ENCODE measurements at regions not wholly inside any gene's neighbourhood (a gene's known extent, or its start where the extent isn't known, plus 50 kb on each side); places are given as distances from the start of the nearest gene placed in this dataset.

DNA sequence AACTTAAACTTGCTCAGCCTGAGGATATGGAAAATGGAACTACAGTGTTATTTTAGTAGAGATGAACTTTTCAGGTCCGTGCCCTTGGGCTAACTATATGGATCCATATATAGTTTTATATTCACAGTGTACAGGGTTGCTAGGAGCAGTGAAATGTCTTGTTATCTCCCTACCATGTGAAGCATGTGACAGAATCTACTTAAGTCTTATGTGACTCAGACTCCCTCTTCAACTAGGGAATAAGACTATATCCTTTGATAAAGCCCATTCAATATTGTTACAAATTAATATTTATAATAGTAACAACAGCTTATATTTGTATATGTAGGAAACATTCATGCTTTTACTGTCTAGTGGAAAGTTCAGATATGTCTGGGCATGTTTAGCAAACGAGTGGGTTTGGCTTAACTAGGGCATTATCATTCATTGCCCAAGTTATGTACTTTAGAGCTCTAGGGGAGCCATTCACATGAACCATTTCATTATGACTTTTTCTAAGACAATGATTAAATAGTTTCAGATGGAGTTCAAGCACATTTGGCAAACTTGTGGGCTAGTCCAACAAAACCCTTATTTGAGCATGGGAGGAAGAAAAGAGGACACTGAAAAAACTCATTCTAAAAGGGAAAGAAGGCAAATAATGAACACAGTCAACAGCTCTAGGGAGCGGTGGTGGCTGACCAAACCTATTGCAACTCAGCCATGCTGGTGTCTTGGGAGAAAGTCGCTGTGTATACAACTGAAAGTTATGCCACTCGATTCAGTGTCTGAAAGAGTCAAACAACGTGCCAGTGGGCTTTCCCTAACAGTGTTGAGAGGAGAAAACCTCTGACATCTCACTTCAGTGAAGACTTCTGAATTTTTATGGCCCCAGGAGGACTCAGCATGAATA is 305.9 kb upstream of the G2E3 start:
- Mint-ChIP-seq H3K4me1 (ENCODE audit: low read depth) (no peaks in the 10 kb centered on the region), H3K27ac (no peak overlapping the region), H3K4me3 (no peak overlapping the region), H3K36me3 (ENCODE audit: low read depth) (no peaks in the 10 kb centered on the region), H3K27me3 (ENCODE audit: low read depth) (no peaks in the 10 kb centered on the region), H3K9me3 (peaks cover 6% of the 10 kb centered on the region)
- DNase-seq (ENCODE audit: low spot score): no peak

DNA sequence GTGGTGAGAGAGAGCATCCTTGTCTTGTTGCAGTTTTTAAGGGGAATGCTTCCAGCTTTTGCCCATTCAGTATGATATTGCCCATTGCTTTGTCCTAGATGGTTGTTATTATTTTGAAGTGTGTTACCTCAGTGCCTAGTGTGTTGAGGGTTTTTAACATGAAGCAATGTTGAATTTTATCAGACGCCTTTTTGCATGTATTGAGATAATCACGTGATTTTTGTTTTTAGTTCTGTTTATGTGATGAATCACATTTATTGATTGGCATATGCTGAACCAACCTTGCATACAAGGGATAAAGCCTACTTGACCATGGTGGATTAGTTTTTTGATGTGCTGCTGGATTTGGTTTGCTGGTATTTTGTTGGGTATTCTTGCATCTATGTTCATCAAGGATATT is 302.3 kb upstream of the G2E3 start:
- Mint-ChIP-seq H3K36me3 (ENCODE audit: low read depth) (no peaks in the 10 kb centered on the region), H3K27ac (no peak overlapping the region), H3K9me3 (peaks cover 6% of the 10 kb centered on the region), H3K4me1 (ENCODE audit: low read depth) (no peaks in the 10 kb centered on the region), H3K4me3 (no peak overlapping the region), H3K27me3 (ENCODE audit: low read depth) (no peaks in the 10 kb centered on the region)
- no peak for DNase-seq (ENCODE audit: low spot score)

DNA sequence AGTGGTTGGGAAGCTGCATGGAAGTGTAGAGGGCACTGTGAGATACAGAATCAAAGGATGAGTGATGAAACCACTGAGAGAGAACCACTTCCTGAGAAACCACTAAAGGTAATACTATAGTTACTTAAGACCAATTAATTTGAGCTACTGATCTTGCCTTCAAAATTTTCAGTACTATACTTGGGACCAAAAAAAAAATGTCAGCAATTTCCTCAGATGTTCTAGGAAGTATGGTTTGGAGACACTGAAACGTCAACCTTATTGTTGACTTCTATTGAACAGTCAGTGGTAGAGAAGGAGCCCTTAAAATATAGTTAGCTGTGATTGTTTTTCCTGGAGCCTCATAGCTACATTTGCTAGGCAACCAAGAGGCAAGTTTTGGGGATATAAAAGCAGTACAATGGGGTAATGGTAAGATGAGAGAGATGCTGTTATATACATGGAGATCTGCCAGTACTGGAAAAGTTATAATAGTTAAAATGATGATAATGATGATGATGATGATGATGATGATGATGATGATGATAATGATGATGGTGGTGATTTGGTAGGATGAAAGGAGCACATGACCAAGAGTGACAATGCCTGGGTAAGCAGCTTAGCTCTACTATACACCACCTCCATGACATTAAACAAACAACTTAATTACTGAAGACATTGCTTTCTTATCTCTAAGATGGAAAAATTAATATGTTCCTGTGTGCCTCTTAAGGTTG is 300.9 kb upstream of the G2E3 start:
- peaks cover 4% of the 10 kb centered on the region for H3K9me3 Mint-ChIP-seq
- H3K36me3 Mint-ChIP-seq (ENCODE audit: low read depth): no peaks in the 10 kb centered on the region
- no peaks in the 10 kb centered on the region for H3K27me3 Mint-ChIP-seq (ENCODE audit: low read depth)
- H3K4me1 Mint-ChIP-seq (ENCODE audit: low read depth): no peaks in the 10 kb centered on the region
- DNase-seq (ENCODE audit: low spot score): no peak
- H3K4me3 Mint-ChIP-seq: no peak overlapping the region
- H3K27ac Mint-ChIP-seq: no peak overlapping the region

DNA sequence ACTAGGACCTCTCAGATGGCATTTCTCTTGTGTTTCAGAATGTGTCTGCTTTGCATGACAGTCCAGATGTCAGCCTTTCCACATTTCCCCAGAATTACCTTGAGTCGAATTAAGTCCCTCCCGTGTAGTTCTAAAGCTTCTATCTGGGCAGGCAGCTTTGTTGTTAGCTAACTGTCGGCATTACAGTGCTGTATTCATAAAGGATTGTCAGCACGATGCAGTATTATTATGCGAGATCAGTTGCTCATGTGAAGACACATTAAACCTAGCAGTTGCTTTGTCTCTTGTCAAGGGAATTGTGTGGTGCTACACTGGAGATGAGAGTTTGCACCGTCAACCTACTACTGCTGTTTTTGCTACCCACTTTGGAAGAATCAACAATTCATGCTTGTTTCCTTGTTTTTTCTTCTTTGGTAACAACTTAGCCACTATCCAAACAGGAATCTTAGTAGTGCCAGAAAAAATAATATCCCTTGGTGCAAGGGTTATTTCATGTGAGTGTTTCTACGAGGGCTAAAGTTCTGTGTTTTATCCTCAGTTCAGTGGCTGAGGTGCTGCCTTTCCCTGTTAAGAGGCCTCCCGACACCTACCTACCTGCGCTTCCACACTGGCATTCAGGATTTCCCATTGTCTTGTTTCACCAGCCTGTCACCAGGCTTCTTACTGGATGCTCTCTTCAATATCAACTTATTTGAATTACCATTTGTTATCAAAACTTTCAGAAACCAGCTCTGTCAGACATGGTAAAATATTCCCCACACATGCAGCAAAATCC is 297.9 kb upstream of the G2E3 start:
- Mint-ChIP-seq H3K4me1 (ENCODE audit: low read depth) (no peaks in the 10 kb centered on the region), H3K9me3 (no peaks in the 10 kb centered on the region), H3K36me3 (ENCODE audit: low read depth) (no peaks in the 10 kb centered on the region), H3K27ac (no peak overlapping the region), H3K4me3 (no peak overlapping the region), H3K27me3 (ENCODE audit: low read depth) (no peaks in the 10 kb centered on the region)
- DNase-seq (ENCODE audit: low spot score): no peak

DNA sequence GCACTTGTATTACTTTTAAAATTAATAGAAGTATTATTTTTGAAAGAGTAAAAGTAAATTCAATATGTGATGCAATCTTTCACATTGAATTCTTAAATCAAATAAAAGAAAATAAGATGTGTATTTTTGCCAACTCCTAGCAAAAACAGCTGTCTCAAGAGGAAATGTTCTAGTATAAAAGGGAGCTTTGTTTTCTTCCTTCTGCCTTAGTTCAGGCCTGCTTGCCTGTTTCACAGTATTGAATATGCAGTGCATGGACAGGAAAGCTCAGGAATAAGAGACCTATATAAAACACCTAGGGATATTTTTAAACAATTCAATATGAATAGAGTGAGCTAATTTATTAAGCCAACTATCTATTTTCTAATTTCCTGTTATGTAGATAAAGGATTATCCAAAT is 294.8 kb upstream of the G2E3 start:
- no peak for DNase-seq (ENCODE audit: low spot score)
- H3K36me3 Mint-ChIP-seq (ENCODE audit: low read depth): no peaks in the 10 kb centered on the region
- no peaks in the 10 kb centered on the region for H3K9me3 Mint-ChIP-seq
- no peaks in the 10 kb centered on the region for H3K27me3 Mint-ChIP-seq (ENCODE audit: low read depth)
- no peak overlapping the region for H3K4me3 Mint-ChIP-seq
- H3K4me1 Mint-ChIP-seq (ENCODE audit: low read depth): no peaks in the 10 kb centered on the region
- no peak overlapping the region for H3K27ac Mint-ChIP-seq

DNA sequence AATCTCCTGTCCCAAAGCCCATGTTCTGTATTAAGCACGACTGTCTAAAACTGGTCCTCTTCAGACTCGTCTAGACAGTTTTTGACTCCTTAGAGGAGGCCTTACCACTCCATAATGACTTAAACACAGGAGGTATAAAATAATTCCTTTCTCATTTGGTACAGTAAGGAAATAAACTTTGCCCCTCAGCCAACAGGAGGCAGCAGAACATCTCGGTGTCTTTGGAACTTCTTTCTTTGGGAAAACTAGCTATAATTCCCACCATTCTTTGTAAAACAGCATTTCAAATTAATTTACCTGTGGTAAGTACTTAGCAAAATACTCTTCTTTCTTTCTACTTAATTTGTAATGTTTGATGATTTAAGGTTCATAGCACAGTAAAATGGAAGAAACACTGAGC is 292.7 kb upstream of the G2E3 start:
- H3K4me1 Mint-ChIP-seq (ENCODE audit: low read depth): peaks cover 4% of the 10 kb centered on the region
- no peaks in the 10 kb centered on the region for H3K9me3 Mint-ChIP-seq
- no peak overlapping the region for H3K27ac Mint-ChIP-seq
- H3K27me3 Mint-ChIP-seq (ENCODE audit: low read depth): no peaks in the 10 kb centered on the region
- H3K4me3 Mint-ChIP-seq: no peak overlapping the region
- H3K36me3 Mint-ChIP-seq (ENCODE audit: low read depth): no peaks in the 10 kb centered on the region
- no peak for DNase-seq (ENCODE audit: low spot score)

DNA sequence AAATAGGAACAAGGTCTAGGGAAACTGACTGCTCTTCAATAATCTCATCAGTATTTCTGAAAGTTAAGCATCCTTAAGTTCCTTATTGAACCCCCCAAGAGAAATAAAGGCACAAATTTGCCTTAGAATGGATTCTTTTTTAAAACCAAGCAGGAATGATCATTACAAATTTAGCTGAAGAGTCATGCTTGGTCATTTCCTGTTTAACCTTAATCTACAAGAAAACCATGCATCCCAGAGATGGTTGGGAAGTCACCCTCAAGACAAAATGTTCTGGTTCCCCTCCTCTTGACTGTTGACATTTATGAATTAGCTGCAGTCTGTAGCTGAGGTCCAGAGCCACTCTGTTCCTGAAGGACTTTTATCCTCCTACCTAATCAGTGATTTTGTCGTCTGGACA is 291.8 kb upstream of the G2E3 start:
- no peak for DNase-seq (ENCODE audit: low spot score)

DNA sequence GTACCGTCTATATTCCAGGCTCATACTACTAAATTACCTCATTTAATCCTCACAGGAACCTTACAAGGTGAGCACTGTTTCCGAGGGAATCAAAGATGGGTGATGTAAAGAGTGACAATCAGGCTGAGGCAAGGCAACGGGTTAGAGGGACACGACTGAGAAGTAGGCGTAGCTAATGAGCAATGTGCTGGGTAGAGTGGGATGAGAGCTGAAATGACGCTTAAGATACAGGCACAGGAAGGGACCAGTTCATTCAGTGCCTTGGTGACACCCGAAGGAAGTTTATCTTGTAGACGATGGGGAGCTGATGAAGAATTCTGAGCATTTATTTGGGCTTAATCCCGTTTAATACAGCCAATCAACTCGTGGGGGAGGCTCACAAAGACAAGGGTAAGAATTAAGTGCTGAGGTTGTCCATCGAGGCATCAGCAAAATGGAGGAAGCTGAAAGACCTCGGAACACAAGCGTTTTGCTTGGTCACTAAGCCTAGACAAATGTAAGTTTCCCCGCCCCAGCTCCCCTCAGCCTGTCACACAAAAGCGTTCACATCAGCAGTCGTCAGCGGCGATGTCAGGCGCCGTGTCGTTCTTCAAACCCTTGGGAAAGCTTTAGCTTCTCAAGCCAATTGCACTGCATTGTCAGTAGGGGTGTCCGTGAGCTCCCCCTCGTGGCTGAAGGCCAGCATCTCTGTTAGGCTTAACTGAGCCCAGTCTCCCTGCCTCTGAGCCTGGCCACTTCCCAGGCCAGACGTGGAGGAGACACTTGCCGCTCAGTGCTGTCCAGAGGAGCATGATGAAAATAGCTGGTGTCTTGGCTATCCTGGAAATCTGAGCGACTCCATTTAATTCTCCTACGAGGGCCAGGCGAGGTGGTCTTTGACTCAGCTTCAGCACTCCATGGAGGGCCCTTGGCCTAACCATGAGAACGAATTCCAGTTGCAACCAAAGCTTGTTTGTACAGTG is 288.5 kb upstream of the G2E3 start:
- Mint-ChIP-seq H3K27ac (no peak overlapping the region), H3K4me1 (ENCODE audit: low read depth) (peaks cover 4% of the 10 kb centered on the region), H3K36me3 (ENCODE audit: low read depth) (no peaks in the 10 kb centered on the region), H3K9me3 (no peaks in the 10 kb centered on the region), H3K27me3 (ENCODE audit: low read depth) (peaks cover 3% of the 10 kb centered on the region), H3K4me3 (peak overlapping the region; percentile 25)
- peak; percentile 46 for DNase-seq (ENCODE audit: low spot score)

More for the DNA sequence above, 291.8 kb upstream of the G2E3 start:
- Mint-ChIP-seq H3K27ac (no peak overlapping the region), H3K36me3 (ENCODE audit: low read depth) (no peaks in the 10 kb centered on the region), H3K27me3 (ENCODE audit: low read depth) (no peaks in the 10 kb centered on the region), H3K4me1 (ENCODE audit: low read depth) (peaks cover 4% of the 10 kb centered on the region), H3K9me3 (no peaks in the 10 kb centered on the region), H3K4me3 (no peak overlapping the region)

DNA sequence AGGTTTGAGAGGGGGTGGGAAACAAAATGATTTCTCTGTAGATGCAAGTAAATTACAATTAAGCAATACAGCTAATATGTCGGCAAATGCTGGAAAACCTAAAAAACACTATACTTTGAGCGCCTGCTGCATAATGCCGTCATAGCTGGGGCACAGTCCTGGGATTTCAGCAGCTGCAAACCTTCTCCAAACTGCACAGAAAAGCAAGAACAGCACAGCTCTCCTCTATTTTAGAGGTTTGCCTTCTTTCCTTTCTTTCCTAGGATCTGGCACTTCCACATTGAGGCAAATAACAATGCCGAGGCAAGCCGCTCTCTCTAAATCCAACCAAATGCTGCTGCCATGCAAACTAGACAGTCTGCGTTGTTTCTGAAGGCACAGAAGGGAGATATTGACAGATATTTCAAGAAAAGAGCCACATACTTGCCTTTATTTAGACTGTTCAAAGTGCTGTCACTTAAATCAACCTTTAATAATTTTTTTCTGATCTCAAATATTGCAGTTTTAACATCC is 287.1 kb upstream of the G2E3 start:
- no peak for DNase-seq (ENCODE audit: low spot score)

DNA sequence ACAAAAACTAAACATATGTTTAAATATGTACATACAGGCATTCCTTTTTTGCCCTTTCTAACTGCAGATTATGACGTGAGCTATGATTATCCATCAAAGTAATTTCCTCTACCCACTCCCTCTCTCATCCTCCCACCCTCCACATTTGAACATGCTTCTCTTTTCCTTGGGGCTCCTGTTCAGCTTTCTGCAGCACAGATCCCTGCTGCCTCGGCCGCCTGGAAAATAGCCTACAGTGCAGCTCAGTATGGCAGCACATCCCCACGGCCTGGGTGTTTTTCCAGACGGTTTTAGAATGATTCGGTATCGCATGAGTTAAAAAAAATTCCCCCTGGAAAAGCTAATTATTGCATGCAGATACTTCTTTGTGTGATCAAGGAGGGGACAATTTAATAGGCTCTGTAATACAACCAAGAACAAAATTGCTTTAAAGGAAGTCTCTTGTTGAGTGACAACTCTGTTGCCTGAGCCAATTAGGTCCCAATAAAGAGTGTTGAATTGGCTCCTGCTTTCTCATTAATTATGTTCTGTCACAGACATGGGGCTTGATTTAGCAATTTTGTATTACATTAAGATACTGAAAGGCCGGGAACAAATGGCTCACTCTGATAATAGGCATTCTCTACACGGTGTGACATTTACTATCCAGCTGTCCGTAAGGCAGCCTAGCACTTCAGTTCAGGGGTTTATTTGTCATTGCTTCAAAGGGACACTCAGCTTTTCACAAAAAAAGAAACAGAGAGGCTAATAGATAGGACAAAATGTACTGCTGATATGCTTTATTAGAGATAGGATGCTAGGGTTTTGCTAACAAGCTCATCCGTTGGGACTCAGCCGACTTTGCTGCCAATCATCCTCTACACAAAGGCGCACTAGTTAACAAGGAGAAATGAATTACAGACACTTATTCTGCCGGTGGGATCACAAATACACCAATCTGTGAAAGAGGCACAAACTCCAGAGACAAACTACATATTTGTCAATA is 285.8 kb upstream of the G2E3 start:
- no peak for DNase-seq (ENCODE audit: low spot score)
- Mint-ChIP-seq H3K27ac (no peak overlapping the region), H3K36me3 (ENCODE audit: low read depth) (no peaks in the 10 kb centered on the region), H3K4me1 (ENCODE audit: low read depth) (peaks cover 4% of the 10 kb centered on the region), H3K27me3 (ENCODE audit: low read depth) (peaks cover 3% of the 10 kb centered on the region), H3K9me3 (peaks cover 1% of the 10 kb centered on the region), H3K4me3 (no peak overlapping the region)

More for the DNA sequence above, 287.1 kb upstream of the G2E3 start:
- Mint-ChIP-seq H3K36me3 (ENCODE audit: low read depth) (no peaks in the 10 kb centered on the region), H3K4me1 (ENCODE audit: low read depth) (peaks cover 4% of the 10 kb centered on the region), H3K4me3 (no peak overlapping the region), H3K9me3 (no peaks in the 10 kb centered on the region), H3K27ac (no peak overlapping the region), H3K27me3 (ENCODE audit: low read depth) (peaks cover 3% of the 10 kb centered on the region)

DNA sequence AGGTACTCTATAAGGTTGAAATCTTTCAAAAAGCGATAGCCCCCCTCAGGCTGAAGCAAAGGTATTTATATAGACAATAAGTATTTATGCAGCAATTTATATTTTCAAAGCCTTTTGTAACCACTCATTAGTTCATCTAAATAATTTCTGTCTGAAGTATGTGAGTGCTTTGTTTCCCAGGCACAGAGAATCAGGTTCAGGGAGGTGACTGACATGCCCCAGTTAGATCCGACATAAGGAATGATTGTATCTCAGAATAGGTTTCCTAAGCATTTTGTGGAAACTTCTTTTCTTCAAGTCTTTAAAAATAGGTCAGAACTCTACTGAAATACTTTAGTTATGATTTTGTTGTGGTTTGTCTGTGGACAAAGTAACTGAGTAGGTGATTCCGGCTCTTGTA is 283.4 kb upstream of the G2E3 start:
- Mint-ChIP-seq H3K27me3 (ENCODE audit: low read depth) (peaks cover 3% of the 10 kb centered on the region), H3K4me1 (ENCODE audit: low read depth) (peaks cover under 1% of the 10 kb centered on the region), H3K9me3 (peaks cover 10% of the 10 kb centered on the region), H3K27ac (no peak overlapping the region), H3K4me3 (no peak overlapping the region), H3K36me3 (ENCODE audit: low read depth) (no peaks in the 10 kb centered on the region)
- DNase-seq (ENCODE audit: low spot score): no peak

DNA sequence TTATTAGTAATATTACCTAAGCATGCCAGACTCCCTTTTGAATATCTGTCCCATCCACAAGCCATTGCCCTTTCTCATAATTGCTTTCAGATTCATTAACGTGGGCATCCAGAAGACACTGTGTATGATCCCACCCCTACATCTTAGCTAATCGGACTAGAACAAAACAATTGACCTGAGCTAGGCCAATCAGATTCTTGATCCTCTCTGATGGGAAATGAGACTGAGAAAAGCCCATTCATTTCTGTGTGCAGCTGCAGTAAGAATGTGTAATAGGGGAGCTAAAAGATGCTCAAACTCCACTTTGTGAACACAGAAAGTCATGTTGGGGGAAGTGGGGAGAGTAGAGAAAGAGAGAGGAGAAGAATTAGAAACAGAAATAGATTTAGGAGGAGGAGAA is 281.7 kb upstream of the G2E3 start:
- no peak overlapping the region for H3K27ac Mint-ChIP-seq
- H3K4me3 Mint-ChIP-seq: no peak overlapping the region
- H3K36me3 Mint-ChIP-seq (ENCODE audit: low read depth): no peaks in the 10 kb centered on the region
- no peaks in the 10 kb centered on the region for H3K4me1 Mint-ChIP-seq (ENCODE audit: low read depth)
- H3K27me3 Mint-ChIP-seq (ENCODE audit: low read depth): peaks cover 3% of the 10 kb centered on the region
- H3K9me3 Mint-ChIP-seq: peaks cover 10% of the 10 kb centered on the region
- no peak for DNase-seq (ENCODE audit: low spot score)
